ES-I3 (cell line): ENCODE measurements at regions not wholly inside any gene's neighbourhood (a gene's known extent, or its start where the extent isn't known, plus 50 kb on each side); places are given as distances from the start of the nearest gene placed in this dataset.

Experiments used
- H3K36me3 ChIP-seq: 2 replicates; pipeline ENCODE4 v1.6.1; 2013; ENCODE audit warnings: mild to moderate bottlenecking, low read length, control low read depth, moderate library complexity; ENCODE audit not compliant: insufficient read depth
- H3K4me1 ChIP-seq: 2 replicates; pipeline ENCODE4 v1.6.1; 2013; ENCODE audit warnings: mild to moderate bottlenecking, control low read depth, low read length; ENCODE audit not compliant: insufficient read depth
- H3K9ac ChIP-seq: 2 replicates; pipeline ENCODE4 v1.6.1; 2013; ENCODE audit warnings: low read depth, mild to moderate bottlenecking, low read length, moderate library complexity
- H3K9me3 ChIP-seq: 2 replicates; pipeline ENCODE4 v1.6.1; 2013; ENCODE audit warnings: mild to moderate bottlenecking, low read length, moderate library complexity; ENCODE audit not compliant: control insufficient read depth, insufficient read depth

- H3K9me3 ChIP-seq = peaks cover 9% of the 10 kb centered on the region
- H3K36me3 ChIP-seq = no peaks in the 10 kb centered on the region
- H3K9ac ChIP-seq = no peak overlapping the region
- no peaks in the 10 kb centered on the region for H3K4me1 ChIP-seq
These were observed 513.6 kb downstream of the BCL11B start for GRCh38 chr14:98758440-98758839.

- Histone ChIP-seq H3K9ac (no peak overlapping the region), H3K4me1 (no peaks in the 10 kb centered on the region), H3K36me3 (no peaks in the 10 kb centered on the region), H3K9me3 (0 out of 2 replicates have a peak, but pooled peaks cover 4% of the 10 kb centered on the region)
These were observed 510.0 kb downstream of the BCL11B start for GRCh38 chr14:98761993-98762392.

DNA sequence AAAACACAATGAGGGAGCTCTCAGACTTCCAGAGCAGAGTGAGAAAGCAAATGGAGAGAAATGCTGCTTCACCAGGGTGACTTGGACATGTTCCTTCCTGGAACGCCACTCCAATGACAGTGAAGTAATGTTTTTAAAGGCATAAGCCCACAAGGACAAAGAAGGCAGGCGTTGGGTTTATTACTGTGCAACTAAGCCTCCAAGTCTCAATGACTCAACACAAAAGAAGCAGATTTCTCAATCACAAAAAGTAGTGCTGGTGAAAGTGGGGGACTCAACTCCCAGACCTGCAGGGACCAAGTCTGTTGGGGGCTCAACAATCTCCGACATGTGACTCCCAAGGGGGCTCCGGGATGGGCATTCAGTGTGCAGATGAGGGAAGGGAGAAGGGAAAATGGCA lies 505.2 kb downstream of the BCL11B start:
- no peaks in the 10 kb centered on the region for H3K4me1 ChIP-seq
- H3K36me3 ChIP-seq = no peaks in the 10 kb centered on the region
- 0 out of 2 replicates have a peak, but pooled peaks cover 4% of the 10 kb centered on the region for H3K9me3 ChIP-seq
- no peak overlapping the region for H3K9ac ChIP-seq

GRCh38 chr14:98769326-98769725 lies 502.7 kb downstream of the BCL11B start:
- Histone ChIP-seq H3K9ac (no peak overlapping the region), H3K4me1 (no peaks in the 10 kb centered on the region), H3K9me3 (no peaks in the 10 kb centered on the region), H3K36me3 (no peaks in the 10 kb centered on the region)

DNA sequence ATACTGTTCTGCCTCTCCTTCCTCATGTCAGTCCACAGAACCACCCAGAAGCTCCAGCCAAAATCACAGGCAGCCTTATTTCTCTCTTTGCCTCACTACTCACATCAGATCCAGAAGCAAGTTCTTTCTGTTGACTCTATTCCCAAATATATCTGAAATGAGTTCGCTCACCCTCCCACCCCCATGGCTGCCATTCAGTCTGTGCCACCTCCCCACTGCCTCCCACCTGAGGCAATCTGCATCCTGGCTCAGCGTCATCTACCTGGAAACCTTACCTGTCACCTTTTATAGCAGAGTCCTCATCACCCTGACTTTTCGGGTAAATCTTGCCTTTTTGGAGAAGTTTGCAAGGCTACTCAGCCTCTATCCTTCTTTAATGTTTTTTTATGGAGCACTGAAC lies 501.8 kb downstream of the BCL11B start:
- Histone ChIP-seq H3K9me3 (no peaks in the 10 kb centered on the region), H3K36me3 (no peaks in the 10 kb centered on the region), H3K4me1 (peaks cover 8% of the 10 kb centered on the region; the same call in 1 of the 2 replicates), H3K9ac (no peak overlapping the region)

GRCh38 chr14:98773814-98774213 lies 498.2 kb downstream of the BCL11B start:
- Histone ChIP-seq H3K36me3 (no peaks in the 10 kb centered on the region), H3K9me3 (no peaks in the 10 kb centered on the region), H3K4me1 (peaks cover 13% of the 10 kb centered on the region; the same call in 1 of the 2 replicates), H3K9ac (no peak overlapping the region)

DNA sequence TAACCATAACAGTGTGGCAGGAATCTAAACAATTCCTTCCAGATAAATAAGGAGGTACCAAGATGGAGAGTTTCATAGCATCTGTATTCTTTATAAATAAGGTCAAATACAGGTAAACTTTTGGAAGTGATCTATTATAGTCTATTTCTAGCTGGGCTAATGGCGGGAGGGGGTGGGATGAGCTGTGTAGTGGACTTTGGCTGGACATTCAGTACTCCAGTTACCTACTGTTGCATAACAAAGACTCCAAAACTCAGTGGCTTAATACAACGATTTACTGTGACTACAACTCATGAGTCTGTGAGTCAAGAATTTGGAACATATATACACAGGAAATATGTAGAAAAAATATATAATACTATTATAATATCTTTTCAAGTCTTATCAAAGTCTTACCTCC lies 496.1 kb downstream of the BCL11B start:
- peaks cover 13% of the 10 kb centered on the region; the same call in 1 of the 2 replicates for H3K4me1 ChIP-seq
- H3K36me3 ChIP-seq = no peaks in the 10 kb centered on the region
- no peaks in the 10 kb centered on the region for H3K9me3 ChIP-seq
- no peak overlapping the region for H3K9ac ChIP-seq

DNA sequence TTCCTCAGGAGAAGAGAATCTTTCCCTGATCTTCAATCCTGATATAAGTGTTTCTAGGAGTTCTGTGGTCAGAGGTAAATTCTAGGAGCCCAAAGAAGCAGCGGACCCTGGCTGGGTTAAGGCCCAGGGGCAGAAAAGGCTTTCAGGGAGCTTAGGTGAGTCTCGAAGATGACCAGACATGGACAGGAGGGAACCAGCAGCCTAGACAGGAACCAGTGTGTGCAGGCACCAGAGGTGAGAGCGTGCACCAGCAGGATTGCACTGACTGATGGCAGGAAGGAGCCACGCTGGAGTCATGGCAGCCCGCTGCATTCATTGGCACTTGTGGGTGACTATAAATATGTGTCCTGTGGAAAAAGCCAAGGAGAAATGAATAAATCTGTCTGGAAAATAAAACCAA lies 489.9 kb downstream of the BCL11B start:
- H3K4me1 ChIP-seq = no peaks in the 10 kb centered on the region
- H3K9ac ChIP-seq = no peak overlapping the region
- H3K36me3 ChIP-seq = no peaks in the 10 kb centered on the region
- no peaks in the 10 kb centered on the region for H3K9me3 ChIP-seq

- H3K9ac ChIP-seq = no peak overlapping the region
- H3K36me3 ChIP-seq = no peaks in the 10 kb centered on the region
- H3K4me1 ChIP-seq = no peaks in the 10 kb centered on the region
- no peaks in the 10 kb centered on the region for H3K9me3 ChIP-seq
These were observed 486.4 kb downstream of the BCL11B start for GRCh38 chr14:98785578-98785977.

DNA sequence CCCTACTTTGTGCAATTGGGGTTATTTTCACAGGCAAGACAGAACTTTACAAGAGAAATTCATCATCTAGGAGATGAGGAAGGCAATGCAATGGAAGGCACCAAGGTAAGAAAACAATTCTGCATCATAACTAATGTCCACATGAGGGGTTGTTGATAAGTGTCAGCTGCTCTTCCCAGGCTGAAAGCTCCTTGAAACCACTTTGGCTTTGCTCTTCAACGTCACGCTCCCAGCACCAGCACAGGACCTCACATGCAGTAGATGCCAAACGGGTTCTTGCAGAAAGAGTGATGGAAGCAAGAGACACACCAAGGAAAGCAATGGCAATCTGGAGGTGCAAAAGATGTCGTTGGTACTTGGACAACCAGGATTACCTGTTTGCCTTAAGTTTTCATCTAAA lies 485.5 kb downstream of the BCL11B start:
- no peaks in the 10 kb centered on the region for H3K9me3 ChIP-seq
- H3K4me1 ChIP-seq = no peaks in the 10 kb centered on the region
- H3K9ac ChIP-seq = no peak overlapping the region
- no peaks in the 10 kb centered on the region for H3K36me3 ChIP-seq

- H3K9me3 ChIP-seq = peaks cover 8% of the 10 kb centered on the region; the same call in 1 of the 2 replicates
- H3K9ac ChIP-seq = no peak overlapping the region
- H3K4me1 ChIP-seq = no peaks in the 10 kb centered on the region
- H3K36me3 ChIP-seq = no peaks in the 10 kb centered on the region
These were observed 480.3 kb downstream of the BCL11B start for GRCh38 chr14:98791661-98792060.

- no peaks in the 10 kb centered on the region for H3K36me3 ChIP-seq
- H3K4me1 ChIP-seq = no peaks in the 10 kb centered on the region
- peaks cover 8% of the 10 kb centered on the region; the same call in 1 of the 2 replicates for H3K9me3 ChIP-seq
- no peak overlapping the region for H3K9ac ChIP-seq
These were observed 479.8 kb downstream of the BCL11B start for GRCh38 chr14:98792171-98792570.

GRCh38 chr14:98798099-98798498 lies 473.9 kb downstream of the BCL11B start:
- H3K9ac ChIP-seq = no peak overlapping the region

GRCh38 chr14:98799891-98800290 lies 472.1 kb downstream of the BCL11B start:
- no peaks in the 10 kb centered on the region for H3K36me3 ChIP-seq
- H3K4me1 ChIP-seq = no peaks in the 10 kb centered on the region
- 0 out of 2 replicates have a peak, but pooled peaks cover under 1% of the 10 kb centered on the region for H3K9me3 ChIP-seq
- no peak overlapping the region for H3K9ac ChIP-seq

More at GRCh38 chr14:98798099-98798498, 473.9 kb downstream of the BCL11B start:
- Histone ChIP-seq H3K9me3 (peaks cover 7% of the 10 kb centered on the region; the same call in 1 of the 2 replicates), H3K4me1 (no peaks in the 10 kb centered on the region), H3K36me3 (no peaks in the 10 kb centered on the region)

- H3K36me3 ChIP-seq = no peaks in the 10 kb centered on the region
- H3K9me3 ChIP-seq = no peaks in the 10 kb centered on the region
- no peaks in the 10 kb centered on the region for H3K4me1 ChIP-seq
- H3K9ac ChIP-seq = no peak overlapping the region
These were observed 470.0 kb downstream of the BCL11B start for GRCh38 chr14:98802044-98802443.

DNA sequence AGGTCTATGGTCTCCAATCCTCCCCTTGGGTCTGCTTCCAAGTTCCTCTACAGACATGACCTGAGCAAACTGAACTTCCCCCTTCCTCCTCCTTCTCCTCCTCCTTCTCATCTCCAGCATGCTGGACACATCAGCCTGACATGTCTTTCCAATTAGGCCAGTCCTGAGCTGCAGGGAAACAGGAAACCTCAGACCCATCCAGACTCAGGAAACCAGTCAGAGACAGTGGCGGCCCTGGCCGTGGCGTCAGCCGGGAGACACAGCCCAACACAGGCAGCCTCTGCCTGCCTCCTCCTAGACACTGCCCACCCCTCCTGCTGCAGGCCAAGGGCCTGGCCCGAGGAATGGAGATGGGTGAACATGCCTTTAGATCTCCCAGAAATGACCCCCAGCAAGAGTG lies 468.8 kb downstream of the BCL11B start:
- Histone ChIP-seq H3K9me3 (no peaks in the 10 kb centered on the region), H3K4me1 (no peaks in the 10 kb centered on the region), H3K9ac (no peak overlapping the region), H3K36me3 (no peaks in the 10 kb centered on the region)
